Activated naive CD4-positive, alpha-beta T cell treated with anti-CD3 and anti-CD28 coated beads, Interleukin-2, amount 50 U/mL, for 24 hours (primary cell): ENCODE measurements at regions not wholly inside any gene's neighbourhood (a gene's known extent, or its start where the extent isn't known, plus 50 kb on each side); places are given as distances from the start of the nearest gene placed in this dataset.
"Not testable (repeated sequence)": the region's sequence is repeated elsewhere in the genome, so short reads cannot be mapped to it uniquely, and the experiment has no call there.

Experiments used
- H3K27ac Mint-ChIP-seq: one replicate; pipeline ENCODE4 v1.8.0; 2021; ENCODE audit warnings: mild to moderate bottlenecking, mixed read lengths
- H3K27me3 Mint-ChIP-seq: one replicate; pipeline ENCODE4 v1.8.0; 2021; ENCODE audit warnings: mixed read lengths
- H3K36me3 Mint-ChIP-seq: one replicate; pipeline ENCODE4 v1.8.0; 2021; ENCODE audit warnings: mixed read lengths
- H3K4me1 Mint-ChIP-seq: one replicate; pipeline ENCODE4 v1.8.0; 2021; ENCODE audit warnings: mixed read lengths
- H3K4me3 Mint-ChIP-seq: one replicate; pipeline ENCODE4 v1.8.0; 2021; ENCODE audit warnings: mild to moderate bottlenecking, mixed read lengths
- H3K9me3 Mint-ChIP-seq: one replicate; pipeline ENCODE4 v1.8.0; 2021; ENCODE audit warnings: mixed read lengths

GRCh38 chr12:20047901-20048300 is 320.4 kb upstream of the PDE3A start:
- Mint-ChIP-seq H3K27me3 (no peaks in the 10 kb centered on the region), H3K36me3 (no peaks in the 10 kb centered on the region), H3K4me1 (no peaks in the 10 kb centered on the region), H3K9me3 (peaks cover 5% of the 10 kb centered on the region), H3K4me3 (no peak overlapping the region), H3K27ac (no peak overlapping the region)

- Mint-ChIP-seq H3K36me3 (no peaks in the 10 kb centered on the region), H3K4me3 (no peak overlapping the region)
Measured at GRCh38 chr12:20050221-20050620, 318.1 kb upstream of the PDE3A start.

GRCh38 chr12:20053782-20054181 is 314.6 kb upstream of the PDE3A start:
- H3K27ac Mint-ChIP-seq: no peak overlapping the region
- peaks cover 4% of the 10 kb centered on the region for H3K9me3 Mint-ChIP-seq
- no peaks in the 10 kb centered on the region for H3K27me3 Mint-ChIP-seq
- no peaks in the 10 kb centered on the region for H3K4me1 Mint-ChIP-seq
- H3K4me3 Mint-ChIP-seq: no peak overlapping the region
- H3K36me3 Mint-ChIP-seq: no peaks in the 10 kb centered on the region

More at GRCh38 chr12:20050221-20050620, 318.1 kb upstream of the PDE3A start:
- Mint-ChIP-seq H3K4me1 (no peaks in the 10 kb centered on the region), H3K27ac (no peak overlapping the region), H3K9me3 (peaks cover 5% of the 10 kb centered on the region), H3K27me3 (no peaks in the 10 kb centered on the region)

GRCh38 chr12:20055856-20056255 is 312.5 kb upstream of the PDE3A start:
- no peaks in the 10 kb centered on the region for H3K27me3 Mint-ChIP-seq
- no peak overlapping the region for H3K27ac Mint-ChIP-seq
- no peaks in the 10 kb centered on the region for H3K4me1 Mint-ChIP-seq
- no peaks in the 10 kb centered on the region for H3K36me3 Mint-ChIP-seq
- H3K9me3 Mint-ChIP-seq: no peaks in the 10 kb centered on the region
- H3K4me3 Mint-ChIP-seq: no peak overlapping the region

GRCh38 chr12:20057398-20057797 is 310.9 kb upstream of the PDE3A start:
- Mint-ChIP-seq H3K27me3 (no peaks in the 10 kb centered on the region), H3K4me1 (no peaks in the 10 kb centered on the region), H3K4me3 (no peak overlapping the region), H3K36me3 (no peaks in the 10 kb centered on the region), H3K9me3 (peaks cover 10% of the 10 kb centered on the region), H3K27ac (no peak overlapping the region)

GRCh38 chr12:20063116-20063515 is 305.2 kb upstream of the PDE3A start:
- Mint-ChIP-seq H3K27ac (no peak overlapping the region), H3K4me1 (no peaks in the 10 kb centered on the region), H3K27me3 (peaks cover 2% of the 10 kb centered on the region), H3K36me3 (no peaks in the 10 kb centered on the region), H3K9me3 (peaks cover 13% of the 10 kb centered on the region), H3K4me3 (no peak overlapping the region)

- no peak overlapping the region for H3K4me3 Mint-ChIP-seq
- no peaks in the 10 kb centered on the region for H3K4me1 Mint-ChIP-seq
- no peaks in the 10 kb centered on the region for H3K27me3 Mint-ChIP-seq
- H3K36me3 Mint-ChIP-seq: no peaks in the 10 kb centered on the region
- peaks cover 9% of the 10 kb centered on the region for H3K9me3 Mint-ChIP-seq
- no peak overlapping the region for H3K27ac Mint-ChIP-seq
Measured at GRCh38 chr12:20077618-20078017, 290.7 kb upstream of the PDE3A start.

GRCh38 chr12:20089077-20089476 is 279.3 kb upstream of the PDE3A start:
- Mint-ChIP-seq H3K36me3 (no peaks in the 10 kb centered on the region), H3K4me1 (no peaks in the 10 kb centered on the region), H3K27ac (no peak overlapping the region), H3K4me3 (no peak overlapping the region), H3K27me3 (peaks cover 1% of the 10 kb centered on the region), H3K9me3 (peaks cover 5% of the 10 kb centered on the region)

- H3K36me3 Mint-ChIP-seq, H3K27ac Mint-ChIP-seq, H3K27me3 Mint-ChIP-seq, H3K4me1 Mint-ChIP-seq, H3K9me3 Mint-ChIP-seq, H3K4me3 Mint-ChIP-seq: not testable (repeated sequence)
Measured at GRCh38 chr12:20093190-20093810, 275.0 kb upstream of the PDE3A start.

GRCh38 chr12:20096430-20096829 is 271.9 kb upstream of the PDE3A start:
- Mint-ChIP-seq H3K36me3 (no peaks in the 10 kb centered on the region), H3K4me1 (no peaks in the 10 kb centered on the region), H3K27me3 (no peaks in the 10 kb centered on the region), H3K27ac (no peak overlapping the region), H3K9me3 (no peaks in the 10 kb centered on the region), H3K4me3 (no peak overlapping the region)

- H3K27ac Mint-ChIP-seq: no peak overlapping the region
- H3K4me1 Mint-ChIP-seq: no peaks in the 10 kb centered on the region
- H3K27me3 Mint-ChIP-seq: no peaks in the 10 kb centered on the region
- H3K4me3 Mint-ChIP-seq: no peak overlapping the region
- no peaks in the 10 kb centered on the region for H3K36me3 Mint-ChIP-seq
- H3K9me3 Mint-ChIP-seq: no peaks in the 10 kb centered on the region
Measured at GRCh38 chr12:20097626-20098025, 270.7 kb upstream of the PDE3A start.

- H3K4me3 Mint-ChIP-seq: no peak overlapping the region
- no peaks in the 10 kb centered on the region for H3K27me3 Mint-ChIP-seq
- no peak overlapping the region for H3K27ac Mint-ChIP-seq
- no peaks in the 10 kb centered on the region for H3K36me3 Mint-ChIP-seq
- H3K9me3 Mint-ChIP-seq: no peaks in the 10 kb centered on the region
- no peaks in the 10 kb centered on the region for H3K4me1 Mint-ChIP-seq
Measured at GRCh38 chr12:20099395-20100183, 268.7 kb upstream of the PDE3A start.

GRCh38 chr12:20101046-20101445 is 267.3 kb upstream of the PDE3A start:
- H3K27ac Mint-ChIP-seq: no peak overlapping the region
- no peaks in the 10 kb centered on the region for H3K4me1 Mint-ChIP-seq
- H3K27me3 Mint-ChIP-seq: no peaks in the 10 kb centered on the region
- H3K36me3 Mint-ChIP-seq: no peaks in the 10 kb centered on the region
- no peak overlapping the region for H3K4me3 Mint-ChIP-seq
- H3K9me3 Mint-ChIP-seq: no peaks in the 10 kb centered on the region

- Mint-ChIP-seq H3K9me3 (no peaks in the 10 kb centered on the region), H3K4me3 (no peak overlapping the region), H3K27me3 (no peaks in the 10 kb centered on the region), H3K27ac (no peak overlapping the region), H3K4me1 (no peaks in the 10 kb centered on the region), H3K36me3 (no peaks in the 10 kb centered on the region)
Measured at GRCh38 chr12:20105943-20106342, 262.4 kb upstream of the PDE3A start.

- Mint-ChIP-seq H3K9me3 (no peaks in the 10 kb centered on the region), H3K27me3 (no peaks in the 10 kb centered on the region), H3K36me3 (no peaks in the 10 kb centered on the region), H3K27ac (no peak overlapping the region), H3K4me3 (no peak overlapping the region), H3K4me1 (no peaks in the 10 kb centered on the region)
Measured at GRCh38 chr12:20109676-20110075, 258.7 kb upstream of the PDE3A start.

GRCh38 chr12:20115371-20115770 is 253.0 kb upstream of the PDE3A start:
- not testable (repeated sequence) for H3K4me1 Mint-ChIP-seq, H3K27ac Mint-ChIP-seq, H3K4me3 Mint-ChIP-seq, H3K27me3 Mint-ChIP-seq, H3K36me3 Mint-ChIP-seq, H3K9me3 Mint-ChIP-seq
